Activated T-helper 1 cell treated with anti-CD3 and anti-CD28 coated beads, Interleukin-2, amount 50 U/mL, for 16 hours (primary cell): ENCODE measurements at regions not wholly inside any gene's neighbourhood (a gene's known extent, or its start where the extent isn't known, plus 50 kb on each side); places are given as distances from the start of the nearest gene placed in this dataset.

Source experiments
- DNase-seq, 2 donors: peaks; one replicate each; pipeline ENCODE4 v3.0.0-alpha.2; 2020; ENCODE audit warnings: low read depth in 1 of 2, low spot score in 1 of 2

GRCh38 chrX:43500996-43501694 is 155.0 kb upstream of the MAOA start:
- no peak for DNase-seq

GRCh38 chrX:43504394-43504793 is 151.7 kb upstream of the MAOA start:
- no peak for DNase-seq

DNA sequence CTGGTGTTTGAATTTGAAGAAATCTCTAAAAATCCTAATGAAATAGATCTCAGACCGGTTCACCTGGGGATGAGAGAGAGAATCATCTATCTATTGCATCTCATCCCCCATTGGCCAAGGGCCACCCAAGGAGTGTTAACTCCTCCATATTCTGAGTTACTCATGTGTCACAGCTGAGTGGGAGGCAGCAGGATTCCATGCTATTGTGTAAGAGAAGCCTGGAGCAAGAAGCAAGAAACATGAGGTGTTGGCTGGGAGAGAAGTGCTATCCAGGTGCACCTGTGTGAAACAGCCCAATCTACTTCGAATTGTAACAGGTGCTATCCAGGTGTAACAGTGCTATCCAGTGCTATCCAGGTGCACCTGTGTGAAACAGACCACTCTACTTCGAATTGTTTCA is 150.3 kb upstream of the MAOA start:
- no peak for DNase-seq

GRCh38 chrX:43508694-43509093 is 147.4 kb upstream of the MAOA start:
- DNase-seq = no peak

GRCh38 chrX:43510209-43510608 is 145.9 kb upstream of the MAOA start:
- no peak for DNase-seq

- DNase-seq = no peak
Observed at GRCh38 chrX:43513085-43513484, 143.0 kb upstream of the MAOA start.

DNA sequence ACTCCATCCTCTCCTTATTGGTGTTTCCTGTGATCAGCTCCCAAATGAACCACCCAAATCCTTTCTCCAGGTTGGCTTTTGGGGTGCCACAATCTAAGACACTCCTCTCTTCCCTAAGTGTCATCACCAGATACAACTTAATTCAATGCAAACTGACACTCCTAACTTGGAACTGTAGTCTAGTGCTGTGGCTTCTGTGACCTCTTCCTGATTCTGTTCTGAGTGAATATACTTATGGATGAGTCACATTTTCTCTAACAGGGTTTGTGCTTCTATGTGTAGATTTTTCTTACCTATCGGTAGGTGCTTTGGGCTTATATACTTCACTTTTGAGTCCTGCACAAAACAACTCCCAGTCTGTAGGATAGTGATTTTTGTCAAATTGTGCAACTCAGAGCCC is 141.3 kb upstream of the MAOA start:
- no peak for DNase-seq

DNA sequence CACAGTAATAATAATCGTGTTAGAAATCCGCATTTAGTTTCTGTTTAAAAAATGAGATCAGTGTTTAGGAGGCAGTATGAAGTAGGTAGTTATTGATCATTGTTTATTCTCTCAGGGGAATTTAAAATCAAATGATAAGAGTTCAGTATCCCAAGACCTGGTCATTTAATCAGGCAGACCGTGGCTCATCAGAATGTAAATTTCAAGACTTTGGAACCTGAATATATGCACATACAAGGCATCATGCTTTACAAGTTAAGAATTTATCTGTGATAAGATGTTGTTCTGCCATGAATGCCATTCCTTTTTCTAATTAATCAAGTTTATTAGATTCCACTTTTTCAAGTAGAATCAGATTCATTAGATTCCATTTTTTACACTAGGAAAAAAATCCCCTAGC is 133.5 kb upstream of the MAOA start:
- no peak for DNase-seq

DNA sequence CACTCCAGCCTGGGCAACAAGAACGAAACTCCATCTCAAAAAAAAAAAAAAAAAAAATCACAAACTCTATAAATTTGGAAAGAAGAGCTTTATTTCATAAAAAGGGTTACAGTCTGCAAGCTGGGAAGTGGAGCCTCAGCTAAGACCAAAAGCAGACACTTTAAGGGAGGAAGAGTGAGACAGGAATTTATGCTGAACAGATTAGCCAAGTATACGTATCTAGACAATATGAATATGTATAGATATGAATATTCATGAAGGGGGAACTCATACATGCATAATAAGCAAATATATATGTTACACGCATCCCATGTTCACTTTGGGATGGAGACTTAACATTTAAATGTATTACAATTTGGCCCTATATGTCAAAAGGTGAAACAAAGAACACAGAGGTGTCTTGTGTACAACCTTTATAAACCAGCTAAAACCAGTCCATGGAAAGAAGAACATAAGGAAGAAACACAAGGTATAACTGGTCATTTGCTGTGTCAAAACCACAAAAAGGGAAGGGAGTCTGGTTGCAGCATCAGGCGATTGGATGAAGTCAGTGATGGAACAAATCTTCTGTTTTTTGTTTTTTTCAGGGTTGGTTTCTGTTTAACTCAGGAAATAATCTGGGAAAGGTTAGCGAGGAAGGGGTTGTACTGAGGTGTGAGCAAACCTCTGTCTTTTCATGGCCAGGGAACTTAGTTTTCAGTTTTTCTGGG is 130.0 kb upstream of the MAOA start:
- no peak for DNase-seq

- no peak for DNase-seq
Observed at GRCh38 chrX:43526878-43527277, 129.2 kb upstream of the MAOA start.

- DNase-seq = no peak
Observed at GRCh38 chrX:43527801-43528200, 128.3 kb upstream of the MAOA start.

DNA sequence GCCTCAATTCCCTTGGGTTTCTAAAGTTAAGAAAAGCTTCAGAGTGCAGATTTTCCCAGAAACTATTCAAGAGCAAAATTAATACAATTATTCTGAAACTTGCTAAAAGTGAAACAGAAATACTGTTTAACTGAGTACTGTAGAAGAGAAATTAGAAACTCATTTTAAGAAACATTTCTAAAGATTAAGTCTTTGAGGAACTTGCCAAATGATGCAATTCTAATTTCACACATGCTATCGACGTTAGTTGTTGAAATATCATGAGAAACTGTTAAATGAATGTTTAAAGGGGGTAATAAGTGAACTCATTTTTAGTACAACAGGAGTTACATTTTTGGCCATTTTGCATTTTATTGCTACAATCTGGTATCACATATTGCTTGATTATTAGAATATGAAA is 125.3 kb upstream of the MAOA start:
- no peak for DNase-seq

GRCh38 chrX:43540318-43540717 is 115.8 kb upstream of the MAOA start:
- DNase-seq = no peak

- no peak for DNase-seq
Observed at GRCh38 chrX:43551590-43551989, 104.5 kb upstream of the MAOA start.

GRCh38 chrX:43552156-43552555 is 103.9 kb upstream of the MAOA start:
- no peak for DNase-seq

GRCh38 chrX:43552703-43553102 is 103.4 kb upstream of the MAOA start:
- DNase-seq = no peak

DNA sequence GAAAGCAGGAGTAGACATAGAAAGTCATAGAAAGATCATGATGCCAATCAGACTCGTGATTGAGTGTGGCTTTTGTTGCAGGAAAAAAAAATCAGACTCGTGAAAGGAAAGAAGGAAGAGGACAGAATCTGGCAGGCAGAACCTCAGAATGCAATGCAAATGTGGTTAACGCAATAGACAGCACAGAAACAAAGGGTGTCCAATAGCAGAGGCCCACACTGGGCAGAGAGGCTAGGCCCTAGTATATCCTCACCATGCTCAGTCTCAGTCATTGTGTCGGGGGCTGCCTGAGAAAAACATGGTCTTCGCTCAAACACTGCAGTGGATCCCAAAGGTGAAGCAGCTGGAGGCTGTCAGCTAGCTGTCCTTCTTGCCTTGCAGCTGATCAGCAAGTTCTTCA is 102.8 kb upstream of the MAOA start:
- no peak for DNase-seq

DNA sequence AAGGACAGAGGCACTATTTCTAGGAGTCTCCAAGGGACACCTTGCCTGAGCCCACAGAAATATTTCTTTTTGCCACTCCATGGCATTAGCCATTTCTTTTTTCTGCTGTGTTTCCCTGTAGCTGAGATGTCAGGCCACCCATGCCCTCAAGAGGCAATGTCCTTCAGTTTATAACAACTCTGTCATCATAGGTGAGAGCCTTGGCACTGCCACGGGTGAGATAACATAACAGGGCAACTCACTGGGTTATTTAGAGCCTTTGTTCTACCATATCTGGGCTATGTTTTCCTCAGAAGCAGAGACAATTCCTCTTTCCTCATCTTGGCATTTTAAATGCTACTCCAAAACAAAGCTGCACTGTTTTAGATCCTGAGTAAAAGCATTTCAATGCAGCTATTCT is 99.9 kb upstream of the MAOA start:
- no peak for DNase-seq

DNA sequence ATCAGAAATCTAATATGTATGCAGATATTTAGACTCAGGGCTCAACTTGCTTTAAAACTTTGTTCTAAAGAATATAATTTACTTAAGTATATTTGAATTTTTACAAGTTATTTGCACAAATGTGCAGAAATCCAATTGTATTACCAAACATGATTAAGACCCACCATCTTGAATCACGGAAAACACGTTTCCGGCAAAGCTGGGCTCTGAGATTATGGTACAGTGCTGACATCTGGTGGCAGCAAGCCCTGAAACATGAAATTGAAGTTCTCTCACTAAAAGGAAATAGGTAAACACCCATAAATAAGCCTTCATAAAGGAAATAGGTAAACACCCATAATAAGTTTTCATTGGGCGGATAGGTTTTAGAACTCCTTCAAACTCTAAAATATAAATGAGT is 98.3 kb upstream of the MAOA start:
- peak; percentile 6 to 36 for DNase-seq

DNA sequence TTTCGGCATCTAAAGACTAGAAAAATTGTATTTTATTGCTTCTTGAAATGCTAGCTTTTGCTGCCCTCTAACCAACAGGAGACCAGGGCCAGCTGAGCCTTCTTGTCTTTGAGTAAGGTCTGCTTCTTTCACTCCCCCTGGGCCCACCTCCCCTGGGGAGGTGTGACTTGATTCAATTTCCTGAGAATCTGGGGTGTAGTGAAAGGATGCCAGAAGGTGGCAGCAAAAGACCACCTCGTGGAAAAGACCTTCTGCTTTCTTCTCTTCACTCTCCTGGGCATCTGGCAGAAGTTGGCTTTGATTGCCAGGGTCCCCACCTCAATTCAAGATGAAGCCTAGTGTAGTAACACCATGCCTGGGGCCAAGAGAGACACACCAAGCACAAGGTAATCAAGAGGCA is 96.5 kb upstream of the MAOA start:
- peak; percentile 1 to 3 for DNase-seq

GRCh38 chrX:43560247-43560946 is 95.7 kb upstream of the MAOA start:
- no peak for DNase-seq

DNA sequence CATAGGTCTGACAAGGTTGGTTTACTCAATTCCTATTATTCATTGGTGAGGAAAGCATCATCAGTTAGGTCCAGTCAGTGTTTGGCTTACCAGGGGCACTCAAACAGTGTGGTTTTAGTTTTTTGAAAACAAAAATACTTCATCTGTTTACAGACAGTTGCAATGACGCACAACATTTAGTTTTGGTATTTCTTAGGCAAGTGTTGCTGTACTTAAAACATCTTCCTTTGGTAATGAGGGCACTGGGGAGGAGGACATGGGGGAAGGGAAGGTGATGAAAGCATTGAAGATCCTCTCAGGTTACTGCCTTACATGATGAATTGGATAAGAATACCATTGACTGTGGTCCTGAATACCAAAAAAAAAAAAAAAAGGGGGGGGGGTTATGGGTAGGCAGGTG is 93.7 kb upstream of the MAOA start:
- no peak for DNase-seq
